Nephron progenitor cell (in vitro differentiated cells): ENCODE measurements at regions not wholly inside any gene's neighbourhood (a gene's known extent, or its start where the extent isn't known, plus 50 kb on each side); places are given as distances from the start of the nearest gene placed in this dataset.
"Not testable (repeated sequence)": the region's sequence is repeated elsewhere in the genome, so short reads cannot be mapped to it uniquely, and the experiment has no call there.

ENCODE experiments used
- DNase-seq: peaks from one replicate; pipeline ENCODE4 v3.0.0; 2021
- H3K27ac Mint-ChIP-seq: 2 replicates; pipeline ENCODE4 v1.8.0; 2021; ENCODE audit warnings: mild to moderate bottlenecking, moderate library complexity, mixed read lengths
- H3K27me3 Mint-ChIP-seq: 2 replicates; pipeline ENCODE4 v1.8.0; 2021; ENCODE audit warnings: mild to moderate bottlenecking, low read depth, mixed read lengths; ENCODE audit not compliant: poor library complexity
- H3K36me3 Mint-ChIP-seq: 2 replicates; pipeline ENCODE4 v1.8.0; 2021; ENCODE audit warnings: low read depth, mixed read lengths
- H3K4me1 Mint-ChIP-seq: 2 replicates; pipeline ENCODE4 v1.8.0; 2021; ENCODE audit warnings: mixed read lengths
- H3K4me3 Mint-ChIP-seq: 2 replicates; pipeline ENCODE4 v1.8.0; 2021; ENCODE audit warnings: mild to moderate bottlenecking, moderate library complexity, mixed read lengths
- H3K9me3 Mint-ChIP-seq: 2 replicates; pipeline ENCODE4 v1.8.0; 2021; ENCODE audit warnings: mild to moderate bottlenecking, moderate library complexity, mixed read lengths
- CTCF ChIP-seq: fragments of 200-600 bp; sonication (generic); IDR thresholded peaks from 2 replicates; pipeline ENCODE4 v1.5.0; 2021; ENCODE audit warnings: antibody characterized with exemption

DNA sequence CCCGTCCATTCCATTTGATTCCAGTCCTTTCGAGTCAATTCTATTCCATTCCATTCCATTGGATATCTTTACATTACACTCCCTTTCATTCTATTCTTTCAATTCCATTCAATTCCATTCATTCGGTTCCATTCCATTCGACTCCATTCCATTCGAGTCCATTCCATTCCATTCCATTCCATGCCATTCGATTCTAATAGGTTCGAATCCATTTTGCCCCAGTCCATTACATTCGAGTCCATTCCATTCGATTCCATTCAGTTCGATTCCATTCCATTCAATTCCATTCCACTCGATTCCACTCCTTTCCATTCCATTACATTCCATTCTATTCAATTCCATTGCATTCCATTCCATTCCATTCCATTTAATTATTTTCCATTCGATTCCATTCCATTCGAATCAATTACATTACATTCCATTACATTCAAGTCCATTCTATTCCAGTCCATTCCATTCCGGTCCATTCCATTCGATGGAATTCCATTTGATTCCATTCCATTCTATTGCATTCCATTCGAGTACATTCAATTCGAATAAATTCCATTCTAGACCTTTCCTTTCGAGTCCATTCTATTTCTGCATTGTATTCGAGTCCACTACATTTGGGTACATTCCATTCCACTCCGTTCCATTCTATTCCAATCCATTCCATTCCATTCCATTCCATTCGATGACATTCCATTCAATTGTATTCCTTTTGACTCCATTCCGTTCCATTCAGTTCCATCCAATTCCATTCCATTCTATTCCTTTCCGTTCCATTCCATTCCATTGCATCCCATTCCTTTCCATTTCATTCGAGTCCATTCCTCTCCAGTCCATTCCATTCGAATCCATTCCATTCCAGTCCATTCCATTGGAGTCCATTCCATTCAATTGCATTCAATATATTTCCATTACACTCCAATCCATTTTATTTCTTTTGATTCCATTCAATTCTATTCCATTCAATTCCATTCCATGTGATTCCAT lies 2604.8 kb upstream of the TPTE start:
- Mint-ChIP-seq H3K4me1 (no peaks in the 10 kb centered on the region), H3K4me3 (no peak overlapping the region)

GRCh38 chr21:7917729-7918128 lies 2603.7 kb upstream of the TPTE start:
- DNase-seq, result no peak
- peaks cover 8% of the 10 kb centered on the region for H3K27me3 Mint-ChIP-seq
- no peaks in the 10 kb centered on the region for H3K36me3 Mint-ChIP-seq
- H3K4me3 Mint-ChIP-seq, result no peak overlapping the region
- H3K9me3 Mint-ChIP-seq, result no peaks in the 10 kb centered on the region
- no peak overlapping the region for H3K27ac Mint-ChIP-seq
- TF ChIP-seq CTCF, result no peak
- H3K4me1 Mint-ChIP-seq, result no peaks in the 10 kb centered on the region

More for the DNA sequence above, 2604.8 kb upstream of the TPTE start:
- peaks cover 2% of the 10 kb centered on the region for H3K27me3 Mint-ChIP-seq
- no peak overlapping the region for H3K27ac Mint-ChIP-seq
- no peaks in the 10 kb centered on the region for H3K36me3 Mint-ChIP-seq
- H3K9me3 Mint-ChIP-seq, result no peaks in the 10 kb centered on the region
- TF ChIP-seq CTCF, result no peak
- no peak for DNase-seq

GRCh38 chr21:7925918-7926582 lies 2595.3 kb upstream of the TPTE start:
- DNase-seq, H3K4me1 Mint-ChIP-seq, H3K9me3 Mint-ChIP-seq, H3K27ac Mint-ChIP-seq, H3K4me3 Mint-ChIP-seq: not testable (repeated sequence)
- peaks cover 11% of the 10 kb centered on the region for H3K27me3 Mint-ChIP-seq
- H3K36me3 Mint-ChIP-seq, result peaks cover 38% of the 10 kb centered on the region

DNA sequence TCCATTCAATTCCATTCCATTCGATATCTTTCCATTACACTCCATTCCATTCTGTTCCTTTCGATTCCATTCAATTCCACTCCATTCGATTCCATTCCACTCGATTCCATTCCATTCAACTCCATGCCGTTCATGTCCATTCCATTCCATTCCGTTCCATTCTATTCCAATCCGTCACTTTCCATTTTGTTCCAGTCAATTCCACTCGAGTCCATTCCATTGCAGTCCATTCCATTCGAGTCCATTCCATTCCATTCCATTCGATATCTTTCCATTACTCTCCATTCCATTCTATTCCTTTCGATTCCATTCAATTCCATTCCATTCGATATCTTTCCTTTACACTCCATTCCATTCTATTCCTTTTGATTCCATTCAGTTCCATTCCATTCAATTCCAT lies 2592.9 kb upstream of the TPTE start:
- not testable (repeated sequence) for H3K4me1 Mint-ChIP-seq, DNase-seq, H3K27ac Mint-ChIP-seq, H3K9me3 Mint-ChIP-seq, H3K27me3 Mint-ChIP-seq, H3K4me3 Mint-ChIP-seq
- peaks cover 63% of the 10 kb centered on the region for H3K36me3 Mint-ChIP-seq

DNA sequence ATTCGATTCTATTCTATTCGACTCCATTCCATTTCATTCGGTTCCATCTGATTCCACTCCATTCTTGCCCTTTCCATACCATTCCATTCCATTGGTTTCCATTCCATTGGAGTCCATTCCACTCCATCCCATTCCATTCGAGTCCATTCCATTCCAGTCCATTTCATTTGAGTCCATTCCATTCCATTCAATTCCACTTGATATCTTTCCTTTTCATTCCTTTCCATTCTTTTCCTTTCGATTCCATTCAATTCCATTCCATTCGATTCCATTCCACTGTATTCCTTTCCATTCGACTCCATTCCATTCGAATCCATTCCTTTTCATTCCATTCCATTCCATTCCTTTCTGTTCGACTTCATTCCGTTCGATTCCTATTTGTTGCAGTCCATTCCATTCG lies 2591.8 kb upstream of the TPTE start:
- H3K36me3 Mint-ChIP-seq, result peaks cover 73% of the 10 kb centered on the region
- not testable (repeated sequence) for H3K9me3 Mint-ChIP-seq, H3K4me1 Mint-ChIP-seq

DNA sequence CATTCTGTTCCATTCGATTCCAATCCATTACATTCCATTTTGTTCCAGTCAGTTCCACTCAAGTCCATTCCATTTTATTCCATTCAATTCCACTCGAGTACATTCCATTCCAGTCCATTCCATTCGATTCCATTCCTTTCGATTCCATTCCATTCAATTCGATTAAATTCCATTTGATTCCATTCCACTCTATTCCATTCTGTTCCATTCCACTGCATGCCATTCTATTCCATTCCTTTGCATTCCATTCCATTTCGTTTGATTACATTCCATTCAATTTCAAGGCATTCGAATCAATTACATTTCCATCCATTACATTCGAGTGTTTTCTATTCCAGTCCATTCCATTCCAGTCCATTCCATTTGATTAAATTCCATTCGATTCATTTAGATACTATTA lies 2590.9 kb upstream of the TPTE start:
- not testable (repeated sequence) for DNase-seq, H3K9me3 Mint-ChIP-seq, H3K27ac Mint-ChIP-seq, H3K4me3 Mint-ChIP-seq, H3K4me1 Mint-ChIP-seq, H3K27me3 Mint-ChIP-seq
- H3K36me3 Mint-ChIP-seq, result peaks cover 82% of the 10 kb centered on the region

More for the DNA sequence above, 2591.8 kb upstream of the TPTE start:
- not testable (repeated sequence) for H3K27ac Mint-ChIP-seq, H3K4me3 Mint-ChIP-seq, DNase-seq, H3K27me3 Mint-ChIP-seq

GRCh38 chr21:7932113-7932512 lies 2589.3 kb upstream of the TPTE start:
- not testable (repeated sequence) for H3K9me3 Mint-ChIP-seq
- H3K36me3 Mint-ChIP-seq, result peaks cover 97% of the 10 kb centered on the region

GRCh38 chr21:7932834-7933233 lies 2588.5 kb upstream of the TPTE start:
- H3K27me3 Mint-ChIP-seq, DNase-seq, H3K4me3 Mint-ChIP-seq, H3K9me3 Mint-ChIP-seq, H3K4me1 Mint-ChIP-seq, H3K27ac Mint-ChIP-seq: not testable (repeated sequence)
- H3K36me3 Mint-ChIP-seq, result peaks cover 97% of the 10 kb centered on the region

More at GRCh38 chr21:7932113-7932512, 2589.3 kb upstream of the TPTE start:
- not testable (repeated sequence) for H3K4me1 Mint-ChIP-seq, DNase-seq, H3K4me3 Mint-ChIP-seq, H3K27ac Mint-ChIP-seq, H3K27me3 Mint-ChIP-seq
